ENCODE measurements at regions not wholly inside any gene's neighbourhood (a gene's known extent, or its start where the extent isn't known, plus 50 kb on each side); places are given as distances from the start of the nearest gene placed in this dataset.

DNA sequence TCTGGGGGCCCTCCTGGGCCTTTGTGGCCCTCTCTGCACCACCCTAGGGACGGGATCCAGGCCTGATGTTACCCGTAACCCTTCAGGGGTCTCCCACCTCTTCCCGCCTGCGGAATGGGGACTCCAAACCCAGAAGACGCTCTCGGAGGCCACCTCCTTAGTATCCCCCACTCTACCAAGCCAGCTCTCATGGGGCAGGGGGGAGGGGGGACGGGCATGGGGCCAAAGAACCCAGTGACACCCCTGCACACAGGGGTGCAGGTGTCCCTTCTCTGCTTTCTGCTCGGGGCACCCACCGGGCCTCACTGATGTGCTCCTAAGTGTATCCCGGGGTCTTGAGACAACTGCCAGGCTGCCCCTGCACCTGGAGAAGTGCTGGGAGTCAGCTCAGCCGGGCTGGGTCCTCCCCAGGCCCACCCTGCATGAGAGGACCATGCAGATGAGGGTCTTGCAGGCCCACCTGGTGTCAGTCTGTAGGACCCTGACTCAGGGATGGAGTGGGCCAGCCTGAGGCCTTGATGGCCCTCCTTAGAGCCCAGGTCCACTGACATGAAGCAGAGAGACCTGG lies 176.9 kb downstream of the IGLL1 start:
- no peak for DNase-seq (ENCODE audit: low read depth)
- H3K4me3 ChIP-seq (ENCODE audit: low read length), result no peak overlapping the region
- peaks cover 10% of the 10 kb centered on the region for H3K27me3 ChIP-seq (replicated peaks; ENCODE audit: control insufficient read depth, insufficient read depth, low read length)
- H3K9ac ChIP-seq (ENCODE audit: low read length), result no peak overlapping the region
- H3K36me3 ChIP-seq (ENCODE audit: control insufficient read depth, insufficient read depth, low read length, severe bottlenecking), result no peaks in the 10 kb centered on the region
- no peaks in the 10 kb centered on the region for H3K4me1 ChIP-seq (ENCODE audit: control insufficient read depth, insufficient read depth, low read length)
- peaks cover 6% of the 10 kb centered on the region for H3K9me3 ChIP-seq (ENCODE audit: control insufficient read depth, low read length)

DNA sequence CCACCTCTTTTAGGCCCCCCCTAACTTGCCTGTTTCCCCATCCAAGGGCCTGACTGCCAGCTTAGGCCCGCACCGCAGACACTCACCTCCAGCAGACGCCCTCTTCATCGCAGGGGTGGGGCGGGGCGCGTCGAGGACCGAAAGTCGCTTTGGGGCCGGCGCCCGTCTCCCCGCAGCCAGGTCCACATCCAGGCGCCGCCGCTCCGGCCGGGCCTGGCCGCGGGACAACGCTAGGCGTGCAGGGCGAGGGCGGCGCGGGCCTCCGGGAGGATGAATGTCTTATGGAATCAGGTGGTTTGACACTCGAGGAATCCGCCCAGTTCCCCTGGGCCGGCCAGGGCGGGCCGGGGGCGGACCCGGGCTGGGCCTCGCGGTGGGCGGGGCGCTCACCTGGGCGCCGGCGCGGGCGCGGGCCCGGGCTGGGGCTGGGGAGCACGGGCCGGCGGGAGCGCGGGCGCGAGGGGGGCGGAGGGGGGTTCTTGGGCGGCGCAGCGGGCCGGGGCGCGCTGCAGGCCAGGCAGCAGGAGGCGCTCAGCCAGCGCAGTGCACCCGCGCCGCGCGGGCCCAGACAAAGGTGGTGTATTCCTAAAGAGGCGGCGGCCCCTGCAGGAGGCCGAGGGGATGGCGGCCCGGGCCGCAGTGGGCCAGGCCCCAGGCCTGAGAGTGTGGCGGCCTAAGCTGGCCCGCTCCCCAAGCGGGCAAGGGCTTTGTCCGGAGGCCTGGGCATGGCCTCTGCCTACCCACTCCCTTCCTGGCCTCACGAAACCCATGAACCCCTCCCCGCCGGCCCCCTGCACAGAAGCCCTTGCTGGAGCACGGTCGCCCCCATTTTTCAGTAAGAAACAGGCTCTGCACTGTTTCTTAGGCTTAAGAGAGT lies 177.6 kb downstream of the IGLL1 start:
- H3K4me3 ChIP-seq (ENCODE audit: low read length), result no peak overlapping the region
- no peaks in the 10 kb centered on the region for H3K4me1 ChIP-seq (ENCODE audit: control insufficient read depth, insufficient read depth, low read length)
- H3K27me3 ChIP-seq (replicated peaks; ENCODE audit: control insufficient read depth, insufficient read depth, low read length), result peaks cover 9% of the 10 kb centered on the region
- no peak overlapping the region for H3K9ac ChIP-seq (ENCODE audit: low read length)
- H3K36me3 ChIP-seq (ENCODE audit: control insufficient read depth, insufficient read depth, low read length, severe bottlenecking), result no peaks in the 10 kb centered on the region
- peaks cover 6% of the 10 kb centered on the region for H3K9me3 ChIP-seq (ENCODE audit: control insufficient read depth, low read length)
- DNase-seq (ENCODE audit: low read depth), result no peak

DNA sequence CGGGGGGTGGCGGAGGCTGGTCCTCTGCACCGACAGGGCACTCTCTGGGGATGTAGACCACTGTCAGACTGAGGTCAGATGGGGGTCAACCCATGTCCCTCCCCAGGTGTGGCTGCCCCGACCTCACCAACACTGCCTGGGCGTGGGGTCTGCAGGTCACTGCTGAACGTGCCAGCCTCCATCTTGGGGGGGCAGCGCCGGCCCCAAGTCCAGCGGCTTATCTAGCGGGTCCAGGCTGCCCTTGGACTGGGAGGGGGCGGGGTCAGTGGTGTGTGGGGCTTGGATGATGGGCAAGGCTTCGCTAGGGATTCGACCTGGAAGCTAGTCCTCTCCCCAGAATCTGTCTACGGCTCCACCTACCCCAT lies 178.2 kb downstream of the IGLL1 start:
- no peak for DNase-seq (ENCODE audit: low read depth)
- Histone ChIP-seq H3K4me3 (ENCODE audit: low read length) (no peak overlapping the region), H3K9me3 (ENCODE audit: control insufficient read depth, low read length) (peaks cover 6% of the 10 kb centered on the region), H3K4me1 (ENCODE audit: control insufficient read depth, insufficient read depth, low read length) (no peaks in the 10 kb centered on the region), H3K9ac (ENCODE audit: low read length) (no peak overlapping the region), H3K27me3 (replicated peaks; ENCODE audit: control insufficient read depth, insufficient read depth, low read length) (peaks cover 9% of the 10 kb centered on the region), H3K36me3 (ENCODE audit: control insufficient read depth, insufficient read depth, low read length, severe bottlenecking) (no peaks in the 10 kb centered on the region)

DNA sequence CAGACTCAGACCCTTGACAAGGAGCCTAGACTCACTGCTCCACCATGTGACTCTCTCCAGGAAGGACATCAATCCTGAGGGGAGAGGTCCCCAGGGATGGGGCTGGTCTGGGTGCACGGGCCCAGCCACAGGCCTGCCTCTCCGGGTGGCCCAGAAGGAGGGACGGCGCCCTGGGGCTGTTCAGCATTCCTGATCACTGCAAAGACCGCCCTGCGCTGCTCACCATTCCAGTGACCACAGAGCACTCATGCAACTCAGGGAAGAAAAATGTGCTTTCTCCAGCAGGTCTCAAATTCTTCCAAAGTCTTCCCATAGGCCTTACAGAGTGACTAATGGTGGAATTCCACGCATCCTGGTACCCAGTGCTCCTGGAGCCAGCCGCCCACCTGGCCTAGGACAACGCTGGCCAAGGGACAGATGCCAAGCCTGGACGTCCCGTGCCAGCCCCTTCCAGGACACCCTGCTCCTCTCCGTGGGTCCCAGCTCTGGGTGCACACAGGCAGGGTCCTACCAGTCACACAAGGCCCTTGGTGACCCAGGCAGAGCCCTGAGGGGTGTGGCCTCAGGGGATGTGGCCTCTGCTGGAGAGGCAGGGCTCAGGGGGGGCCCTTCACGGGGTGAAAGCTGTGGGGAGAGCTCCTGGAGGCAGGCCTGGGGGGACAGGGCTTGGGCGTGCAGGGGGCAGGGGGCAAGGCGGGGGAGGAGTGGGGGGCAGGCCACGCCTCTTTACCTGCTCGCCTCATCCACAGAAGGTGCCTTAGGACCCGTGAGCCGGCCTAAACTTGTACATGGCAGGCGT lies 178.8 kb downstream of the IGLL1 start:
- Histone ChIP-seq H3K9me3 (ENCODE audit: control insufficient read depth, low read length) (peaks cover 6% of the 10 kb centered on the region), H3K4me1 (ENCODE audit: control insufficient read depth, insufficient read depth, low read length) (no peaks in the 10 kb centered on the region), H3K4me3 (ENCODE audit: low read length) (no peak overlapping the region), H3K9ac (ENCODE audit: low read length) (no peak overlapping the region), H3K36me3 (ENCODE audit: control insufficient read depth, insufficient read depth, low read length, severe bottlenecking) (no peaks in the 10 kb centered on the region), H3K27me3 (replicated peaks; ENCODE audit: control insufficient read depth, insufficient read depth, low read length) (peaks cover 9% of the 10 kb centered on the region)
- DNase-seq (ENCODE audit: low read depth), result peak; percentile 74

DNA sequence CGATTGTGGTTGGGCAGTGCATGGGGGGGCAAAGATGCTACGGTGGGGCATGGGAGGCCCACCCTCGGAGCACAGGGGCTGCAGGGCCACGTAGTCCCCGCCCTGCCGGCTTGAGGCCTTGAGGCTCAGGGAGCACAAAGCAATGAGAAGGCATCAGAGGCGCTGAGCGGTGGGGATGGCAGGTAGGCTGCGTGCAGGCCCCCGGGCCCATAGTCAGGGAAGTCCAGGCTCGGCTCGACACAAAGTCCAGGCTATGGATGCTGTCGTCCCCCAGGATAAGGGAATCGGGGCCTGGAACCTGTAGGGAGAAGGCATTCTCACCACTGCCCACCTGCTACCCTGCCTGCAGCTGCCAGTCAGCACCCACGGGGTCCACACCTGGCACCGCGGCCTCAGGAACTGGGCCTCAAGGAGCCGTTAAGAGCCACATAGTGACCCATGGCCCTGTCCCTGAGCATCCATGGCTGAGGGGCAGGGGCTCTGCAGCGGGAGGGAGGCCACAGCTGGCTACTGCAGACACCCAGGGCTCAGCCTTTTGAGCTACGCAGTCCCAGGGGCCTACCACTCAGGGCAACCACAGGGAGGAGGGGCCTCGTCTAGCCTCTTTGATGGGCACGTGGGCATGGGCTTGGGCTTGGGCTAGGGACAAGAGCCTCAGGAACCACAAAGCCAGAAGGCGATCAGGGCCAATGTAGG lies 179.7 kb downstream of the IGLL1 start:
- Histone ChIP-seq H3K9me3 (ENCODE audit: control insufficient read depth, low read length) (no peaks in the 10 kb centered on the region), H3K36me3 (ENCODE audit: control insufficient read depth, insufficient read depth, low read length, severe bottlenecking) (no peaks in the 10 kb centered on the region), H3K4me1 (ENCODE audit: control insufficient read depth, insufficient read depth, low read length) (no peaks in the 10 kb centered on the region), H3K4me3 (ENCODE audit: low read length) (no peak overlapping the region), H3K9ac (ENCODE audit: low read length) (no peak overlapping the region), H3K27me3 (replicated peaks; ENCODE audit: control insufficient read depth, insufficient read depth, low read length) (peaks cover 9% of the 10 kb centered on the region)
- no peak for DNase-seq (ENCODE audit: low read depth)

DNA sequence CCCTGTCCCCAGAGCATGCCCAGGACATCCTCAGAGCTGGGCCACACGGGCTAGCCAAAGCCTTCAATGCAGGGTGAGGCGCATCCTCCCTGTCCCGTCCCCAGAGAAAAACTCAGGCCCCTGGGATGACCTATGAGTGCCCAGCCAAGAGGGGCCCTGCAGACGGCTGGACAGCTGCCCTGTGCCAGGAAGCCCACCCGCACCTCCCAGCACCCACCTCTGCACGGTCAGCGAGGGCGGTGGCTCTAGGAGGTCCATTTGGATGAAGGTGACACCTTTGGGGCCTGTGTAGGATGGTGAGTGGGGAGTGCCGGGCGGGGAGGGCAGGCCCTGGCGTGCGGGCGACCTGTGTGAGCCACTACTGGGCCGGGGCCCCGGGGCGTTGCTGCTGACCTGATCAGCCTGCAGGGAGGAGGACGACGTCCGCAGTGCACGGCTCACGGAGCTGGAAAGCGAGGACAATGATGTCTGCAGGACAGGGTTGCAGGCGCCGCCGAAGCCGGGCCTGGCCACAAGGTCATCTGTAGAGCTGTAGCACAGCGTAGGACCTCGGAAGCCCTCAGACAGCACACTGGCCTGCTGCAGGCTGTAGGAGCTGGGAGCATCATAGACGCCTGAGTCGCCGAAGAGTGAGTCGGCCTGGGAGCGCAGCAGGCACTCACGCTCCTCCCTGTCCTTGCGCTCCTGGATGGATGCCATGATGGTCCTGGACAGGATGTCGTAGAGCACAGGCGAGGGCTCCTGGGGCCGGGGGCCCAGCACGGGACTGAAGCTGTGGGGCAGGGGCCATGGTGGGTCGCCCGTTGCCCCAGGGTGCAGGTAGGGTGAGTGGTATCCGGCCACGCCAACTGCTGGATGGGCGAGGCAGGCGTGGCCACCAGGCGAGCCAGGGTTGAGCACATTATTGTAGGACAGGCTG lies 180.5 kb downstream of the IGLL1 start:
- Histone ChIP-seq H3K36me3 (ENCODE audit: control insufficient read depth, insufficient read depth, low read length, severe bottlenecking) (no peaks in the 10 kb centered on the region), H3K4me3 (ENCODE audit: low read length) (no peak overlapping the region), H3K27me3 (replicated peaks; ENCODE audit: control insufficient read depth, insufficient read depth, low read length) (peaks cover 9% of the 10 kb centered on the region), H3K9ac (ENCODE audit: low read length) (no peak overlapping the region), H3K9me3 (ENCODE audit: control insufficient read depth, low read length) (no peaks in the 10 kb centered on the region), H3K4me1 (ENCODE audit: control insufficient read depth, insufficient read depth, low read length) (no peaks in the 10 kb centered on the region)
- DNase-seq (ENCODE audit: low read depth), result no peak

DNA sequence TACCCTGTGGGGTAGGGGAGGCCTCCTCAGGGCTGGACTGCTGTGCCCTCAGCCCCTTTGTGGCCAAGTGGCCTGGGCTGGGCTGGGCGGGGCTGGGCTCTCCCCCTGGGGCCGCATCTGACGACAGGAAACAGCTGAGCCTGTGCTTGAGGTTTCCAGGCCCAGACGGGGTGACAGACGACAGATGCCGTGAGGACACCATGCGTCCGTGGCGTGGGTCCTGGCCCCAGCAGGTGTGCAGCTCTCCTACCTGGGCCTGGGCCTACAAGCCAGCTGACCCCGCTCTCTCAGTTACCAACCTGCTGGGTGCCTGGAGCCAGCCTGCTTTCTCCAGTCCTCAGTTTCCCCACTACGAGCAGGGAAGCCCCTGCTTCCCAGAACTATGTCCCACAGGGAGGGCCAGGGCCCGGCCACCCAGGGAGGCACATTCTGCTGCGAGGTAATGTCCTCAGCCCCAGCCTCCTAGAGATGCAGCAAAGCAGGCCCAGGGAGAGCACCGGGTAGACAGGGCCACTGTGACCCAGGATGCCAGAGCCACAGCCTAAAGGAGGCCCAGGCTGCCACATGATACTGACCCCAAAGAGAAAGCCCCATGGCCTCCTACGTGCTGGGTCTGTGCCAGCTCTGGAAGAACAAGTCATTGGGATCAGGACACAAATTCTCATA lies 181.3 kb downstream of the IGLL1 start:
- no peaks in the 10 kb centered on the region for H3K36me3 ChIP-seq (ENCODE audit: control insufficient read depth, insufficient read depth, low read length, severe bottlenecking)
- peaks cover 9% of the 10 kb centered on the region for H3K27me3 ChIP-seq (replicated peaks; ENCODE audit: control insufficient read depth, insufficient read depth, low read length)
- H3K9ac ChIP-seq (ENCODE audit: low read length), result no peak overlapping the region
- DNase-seq (ENCODE audit: low read depth), result no peak
- no peak overlapping the region for H3K4me3 ChIP-seq (ENCODE audit: low read length)
- H3K4me1 ChIP-seq (ENCODE audit: control insufficient read depth, insufficient read depth, low read length), result no peaks in the 10 kb centered on the region
- no peaks in the 10 kb centered on the region for H3K9me3 ChIP-seq (ENCODE audit: control insufficient read depth, low read length)

DNA sequence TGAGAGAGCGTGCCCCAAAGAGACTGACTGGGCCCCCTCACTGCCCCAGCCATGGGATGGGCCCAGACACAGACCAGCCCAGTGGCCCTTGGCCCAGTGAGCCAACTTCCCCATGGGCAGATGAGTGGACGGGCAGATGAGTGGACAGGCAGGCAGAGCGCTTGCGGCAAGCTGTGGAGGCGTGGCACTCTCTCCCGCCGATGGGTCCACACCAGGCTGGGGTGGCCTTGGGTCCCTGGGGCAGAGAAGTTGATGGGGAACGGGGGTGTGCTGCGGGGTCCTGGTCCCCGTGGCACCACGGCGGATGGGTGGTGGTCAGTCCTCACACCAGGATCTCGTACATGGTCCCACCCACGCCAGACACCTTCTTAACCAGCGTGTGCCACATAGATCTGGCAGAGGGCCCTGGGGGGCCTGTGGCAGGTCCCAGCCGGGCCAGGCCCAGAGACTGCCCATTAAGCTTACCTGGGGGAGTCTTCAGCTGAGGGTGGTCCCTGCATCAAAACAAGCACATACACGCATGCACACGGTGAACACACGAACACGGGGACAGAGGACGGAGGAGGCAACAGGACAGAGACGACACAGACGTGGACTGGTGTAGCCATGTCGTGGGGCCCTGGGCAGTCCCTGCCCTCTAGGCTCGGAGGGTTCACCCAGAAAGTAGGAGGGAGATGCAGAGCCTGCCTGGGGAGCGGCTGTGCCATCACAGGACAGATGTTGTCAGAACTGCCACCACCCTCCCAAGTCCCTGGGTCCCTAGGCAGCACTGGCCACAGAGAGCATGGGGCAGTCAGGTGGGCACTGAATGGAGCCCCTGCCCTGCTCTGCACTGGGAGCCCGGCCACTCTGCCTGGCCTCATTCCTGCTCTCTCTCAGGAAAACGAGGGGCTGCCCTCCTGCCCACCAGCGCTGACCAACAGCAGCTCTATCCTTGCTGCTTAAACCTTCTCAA lies 182.2 kb downstream of the IGLL1 start:
- no peak for DNase-seq (ENCODE audit: low read depth)
- Histone ChIP-seq H3K4me1 (ENCODE audit: control insufficient read depth, insufficient read depth, low read length) (no peaks in the 10 kb centered on the region), H3K36me3 (ENCODE audit: control insufficient read depth, insufficient read depth, low read length, severe bottlenecking) (no peaks in the 10 kb centered on the region), H3K27me3 (replicated peaks; ENCODE audit: control insufficient read depth, insufficient read depth, low read length) (peaks cover 9% of the 10 kb centered on the region), H3K4me3 (ENCODE audit: low read length) (no peak overlapping the region), H3K9ac (ENCODE audit: low read length) (no peak overlapping the region), H3K9me3 (ENCODE audit: control insufficient read depth, low read length) (no peaks in the 10 kb centered on the region)

DNA sequence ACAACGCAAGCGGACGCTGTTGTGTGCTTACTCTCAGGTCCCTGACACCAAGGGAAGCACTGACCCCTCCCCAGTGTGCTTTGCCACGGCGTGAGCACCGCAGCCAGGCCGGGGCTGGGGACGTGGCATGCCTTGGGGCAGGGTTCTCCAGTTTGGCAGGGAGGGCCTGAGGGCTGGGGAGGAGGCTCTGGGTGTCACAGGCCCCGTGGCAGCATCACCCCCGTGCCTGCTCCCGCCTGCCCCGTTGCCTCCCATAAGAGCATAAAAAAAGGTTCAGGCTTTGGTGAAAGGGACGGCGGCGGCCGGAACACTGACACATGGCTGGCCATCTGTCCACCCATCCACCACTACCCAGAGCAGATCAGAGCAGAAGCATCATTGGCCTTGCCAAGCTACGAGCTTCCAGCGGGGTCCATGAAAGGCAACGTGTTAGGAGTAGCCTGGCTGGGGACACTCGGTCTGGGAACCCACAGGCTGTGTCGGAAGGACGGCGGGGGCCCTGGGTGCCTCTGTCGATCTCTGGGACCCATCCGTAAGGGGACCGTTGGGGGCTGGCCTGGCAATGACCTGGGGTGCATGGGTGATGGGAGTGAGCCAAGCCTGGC lies 183.0 kb downstream of the IGLL1 start:
- no peaks in the 10 kb centered on the region for H3K9me3 ChIP-seq (ENCODE audit: control insufficient read depth, low read length)
- H3K36me3 ChIP-seq (ENCODE audit: control insufficient read depth, insufficient read depth, low read length, severe bottlenecking), result no peaks in the 10 kb centered on the region
- no peak overlapping the region for H3K4me3 ChIP-seq (ENCODE audit: low read length)
- no peaks in the 10 kb centered on the region for H3K4me1 ChIP-seq (ENCODE audit: control insufficient read depth, insufficient read depth, low read length)
- H3K9ac ChIP-seq (ENCODE audit: low read length), result no peak overlapping the region
- DNase-seq (ENCODE audit: low read depth), result no peak
- H3K27me3 ChIP-seq (replicated peaks; ENCODE audit: control insufficient read depth, insufficient read depth, low read length), result peaks cover 9% of the 10 kb centered on the region

Data from adipocyte (in vitro differentiated cells).